PFSK-1 (cell line): ENCODE measurements at regions not wholly inside any gene's neighbourhood (a gene's known extent, or its start where the extent isn't known, plus 50 kb on each side); places are given as distances from the start of the nearest gene placed in this dataset.
A peak's percentile ranks its signal among the peaks of the same experiment; 100 is the strongest.

Experiments
- FOXP2 ChIP-seq: optimal IDR thresholded peaks from 2 replicates; pipeline ENCODE3; 2011; ENCODE audit warnings: borderline replicate concordance, control low read depth, inconsistent platforms; ENCODE audit not compliant: insufficient read depth; ENCODE audit errors: extremely low read length, extremely low read depth
- POLR2AphosphoS5 ChIP-seq: IDR thresholded peaks from 2 replicates; pipeline ENCODE4 v1.6.1; 2012; ENCODE audit warnings: low read depth, mild to moderate bottlenecking, control low read depth, low read length, moderate library complexity
- SIN3A ChIP-seq: IDR thresholded peaks from 2 replicates; pipeline ENCODE4 v1.6.1; 2012; ENCODE audit warnings: mild to moderate bottlenecking, low read length, moderate library complexity, borderline replicate concordance; ENCODE audit not compliant: insufficient read depth
- TAF1 ChIP-seq: IDR thresholded peaks from 2 replicates; pipeline ENCODE4 v1.6.1; 2012; ENCODE audit warnings: low read length, control low read depth, borderline replicate concordance; ENCODE audit not compliant: insufficient read depth
- TF ChIP-seq, protein P1 (sequence below), 2 experiments: IDR thresholded peaks; 2 replicates each; pipeline versions ENCODE4 v1.6.1 to v1.8.0; 2011 to 2012; ENCODE audit warnings: low read depth in 2 of 2, low read length in 2 of 2, control low read depth in 1 of 2, inconsistent platforms in 1 of 2, mild to moderate bottlenecking in 1 of 2, moderate library complexity in 1 of 2; ENCODE audit not compliant: insufficient read depth in 1 of 2

DNA sequence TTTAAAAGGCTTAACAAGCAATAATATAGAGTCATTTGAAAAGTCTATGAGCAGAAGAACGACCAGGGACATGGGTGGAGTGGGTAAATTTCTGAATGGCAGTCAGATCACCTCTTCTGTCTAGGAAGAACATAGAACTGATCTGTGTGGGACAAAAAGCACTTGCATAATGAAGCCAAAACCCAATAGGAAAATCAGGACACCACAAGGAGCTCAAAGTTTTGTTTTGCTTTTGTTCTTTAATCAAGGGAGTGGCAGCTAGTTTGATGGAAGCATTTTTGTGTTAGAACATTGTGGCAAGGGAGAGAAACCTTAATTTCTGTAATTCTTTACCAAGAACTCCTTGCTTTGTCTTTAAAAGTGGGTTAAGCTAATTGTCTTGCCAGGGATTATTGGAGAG, 240.2 kb upstream of the TANK start:
- TF ChIP-seq, protein P1, sequence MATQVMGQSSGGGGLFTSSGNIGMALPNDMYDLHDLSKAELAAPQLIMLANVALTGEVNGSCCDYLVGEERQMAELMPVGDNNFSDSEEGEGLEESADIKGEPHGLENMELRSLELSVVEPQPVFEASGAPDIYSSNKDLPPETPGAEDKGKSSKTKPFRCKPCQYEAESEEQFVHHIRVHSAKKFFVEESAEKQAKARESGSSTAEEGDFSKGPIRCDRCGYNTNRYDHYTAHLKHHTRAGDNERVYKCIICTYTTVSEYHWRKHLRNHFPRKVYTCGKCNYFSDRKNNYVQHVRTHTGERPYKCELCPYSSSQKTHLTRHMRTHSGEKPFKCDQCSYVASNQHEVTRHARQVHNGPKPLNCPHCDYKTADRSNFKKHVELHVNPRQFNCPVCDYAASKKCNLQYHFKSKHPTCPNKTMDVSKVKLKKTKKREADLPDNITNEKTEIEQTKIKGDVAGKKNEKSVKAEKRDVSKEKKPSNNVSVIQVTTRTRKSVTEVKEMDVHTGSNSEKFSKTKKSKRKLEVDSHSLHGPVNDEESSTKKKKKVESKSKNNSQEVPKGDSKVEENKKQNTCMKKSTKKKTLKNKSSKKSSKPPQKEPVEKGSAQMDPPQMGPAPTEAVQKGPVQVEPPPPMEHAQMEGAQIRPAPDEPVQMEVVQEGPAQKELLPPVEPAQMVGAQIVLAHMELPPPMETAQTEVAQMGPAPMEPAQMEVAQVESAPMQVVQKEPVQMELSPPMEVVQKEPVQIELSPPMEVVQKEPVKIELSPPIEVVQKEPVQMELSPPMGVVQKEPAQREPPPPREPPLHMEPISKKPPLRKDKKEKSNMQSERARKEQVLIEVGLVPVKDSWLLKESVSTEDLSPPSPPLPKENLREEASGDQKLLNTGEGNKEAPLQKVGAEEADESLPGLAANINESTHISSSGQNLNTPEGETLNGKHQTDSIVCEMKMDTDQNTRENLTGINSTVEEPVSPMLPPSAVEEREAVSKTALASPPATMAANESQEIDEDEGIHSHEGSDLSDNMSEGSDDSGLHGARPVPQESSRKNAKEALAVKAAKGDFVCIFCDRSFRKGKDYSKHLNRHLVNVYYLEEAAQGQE (IDR thresholded peaks at IDR 0.05; ENCODE audit: insufficient read depth in 1 of 2, low read depth in 2 of 2, low read length in 2 of 2) = no peak
- TF ChIP-seq POLR2AphosphoS5 (no peak), TAF1 (no peak), SIN3A (no peak)

GRCh38 chr2:160920791-160921303, 239.4 kb upstream of the TANK start:
- TF ChIP-seq TAF1 (0 out of 2 replicates have a peak, but pooled peaks have one; percentile 24), FOXP2 (peak; percentile 52), POLR2AphosphoS5 (no peak)

GRCh38 chr2:160921386-160921964, 238.8 kb upstream of the TANK start:
- TF ChIP-seq FOXP2 = no peak
- no peak for TF ChIP-seq TAF1
- no peak for TF ChIP-seq POLR2AphosphoS5
- TF ChIP-seq SIN3A = no peak
- TF ChIP-seq, protein P1 (IDR thresholded peaks at IDR 0.05; ENCODE audit: insufficient read depth in 1 of 2, low read depth in 2 of 2, low read length in 2 of 2) = no peak

- TF ChIP-seq SIN3A = no peak
- TF ChIP-seq, protein P1 (IDR thresholded peaks at IDR 0.05; ENCODE audit: insufficient read depth in 1 of 2, low read depth in 2 of 2, low read length in 2 of 2) = no peak
- TF ChIP-seq FOXP2 = no peak
- no peak for TF ChIP-seq POLR2AphosphoS5
- no peak for TF ChIP-seq TAF1
These were observed 235.3 kb upstream of the TANK start for GRCh38 chr2:160924936-160925353.

GRCh38 chr2:160925956-160926355, 234.3 kb upstream of the TANK start:
- TF ChIP-seq FOXP2 (no peak), TAF1 (no peak), SIN3A (no peak), POLR2AphosphoS5 (no peak)
- TF ChIP-seq, protein P1 (IDR thresholded peaks at IDR 0.05; ENCODE audit: insufficient read depth in 1 of 2, low read depth in 2 of 2, low read length in 2 of 2) = no peak
